ENCODE measurements at regions not wholly inside any gene's neighbourhood (a gene's known extent, or its start where the extent isn't known, plus 50 kb on each side); places are given as distances from the start of the nearest gene placed in this dataset.

- no peak for TF ChIP-seq POLR2A (IDR thresholded peaks at IDR 0.05)
- TF ChIP-seq CTCF (IDR thresholded peaks at IDR 0.05), result no peak
- no peak for TF ChIP-seq EP300 (IDR thresholded peaks at IDR 0.05)
- no peak for TF ChIP-seq POLR2AphosphoS5 (IDR thresholded peaks at IDR 0.05)
These were observed 129.3 kb upstream of the SEMA6A start for GRCh38 chr5:116703941-116704340.
